Mesenchymal stem cell (in vitro differentiated cells and primary cell): ENCODE measurements at regions not wholly inside any gene's neighbourhood (a gene's known extent, or its start where the extent isn't known, plus 50 kb on each side); places are given as distances from the start of the nearest gene placed in this dataset.

Experiments used
- DNase-seq: peaks from one replicate; pipeline ENCODE4 v3.0.0-alpha.2; 2013
- H2AFZ ChIP-seq: one replicate; pipeline ENCODE4 v1.6.1; 2013; ENCODE audit warnings: low read depth, mild to moderate bottlenecking, control low read depth, inconsistent platforms, low read length, moderate library complexity
- H2AK5ac ChIP-seq: 2 replicates; pipeline ENCODE4 v1.6.1; 2013; ENCODE audit warnings: low read length, moderate library complexity, mild to moderate bottlenecking, inconsistent platforms; ENCODE audit not compliant: severe bottlenecking
- H2BK120ac ChIP-seq: one replicate; pipeline ENCODE4 v1.6.1; 2013; ENCODE audit warnings: low read depth, mild to moderate bottlenecking, inconsistent platforms, low read length, moderate library complexity
- H2BK12ac ChIP-seq, 2 experiments: one replicate each; pipeline ENCODE4 v1.6.1; 2013; ENCODE audit warnings: inconsistent platforms in 2 of 2, low read length in 2 of 2, mild to moderate bottlenecking in 2 of 2, moderate library complexity in 2 of 2, control low read depth in 1 of 2
- H2BK15ac ChIP-seq: one replicate; pipeline ENCODE4 v1.6.1; 2013; ENCODE audit warnings: mild to moderate bottlenecking, low read depth, inconsistent platforms; ENCODE audit not compliant: poor library complexity, severe bottlenecking
- H2BK5ac ChIP-seq: 2 replicates; pipeline ENCODE4 v1.6.1; 2013; ENCODE audit warnings: low read depth, mild to moderate bottlenecking, low read length, control low read depth, inconsistent platforms; ENCODE audit not compliant: poor library complexity, severe bottlenecking
- H3K14ac ChIP-seq, 2 experiments: one replicate each; pipeline ENCODE4 v1.6.1; 2013; ENCODE audit warnings: inconsistent platforms in 2 of 2, low read length in 2 of 2, control low read depth in 1 of 2, mild to moderate bottlenecking in 1 of 2, moderate library complexity in 1 of 2
- H3K18ac ChIP-seq, 2 experiments: one replicate each; pipeline ENCODE4 v1.6.1; 2013; ENCODE audit warnings: inconsistent platforms in 2 of 2, low read length in 2 of 2, control low read depth in 1 of 2, low read depth in 1 of 2, mild to moderate bottlenecking in 1 of 2
- H3K23ac ChIP-seq, 2 experiments: one replicate each; pipeline ENCODE4 v1.6.1; 2013; ENCODE audit warnings: inconsistent platforms in 2 of 2, low read length in 2 of 2, mild to moderate bottlenecking in 2 of 2, moderate library complexity in 2 of 2, control low read depth in 1 of 2
- H3K27ac ChIP-seq: 2 replicates; pipeline ENCODE4 v1.5.1; 2013; ENCODE audit warnings: mild to moderate bottlenecking, moderate library complexity, low read length, control low read depth, inconsistent platforms; ENCODE audit not compliant: poor library complexity, severe bottlenecking
- H3K27me3 ChIP-seq, 2 experiments: 2 replicates each; pipeline versions ENCODE4 v1.6.1 to v1.7.0; 2013; ENCODE audit warnings: low read length in 2 of 2, mild to moderate bottlenecking in 2 of 2, moderate library complexity in 2 of 2, control low read depth in 1 of 2, inconsistent platforms in 1 of 2; ENCODE audit not compliant: control insufficient read depth in 1 of 2, insufficient read depth in 1 of 2
- H3K36me3 ChIP-seq, 2 experiments: 2 replicates each; pipeline versions ENCODE4 v1.6.1 to v1.7.0; 2013; ENCODE audit warnings: low read length in 2 of 2, control low read depth in 1 of 2, inconsistent platforms in 1 of 2, low read depth in 1 of 2, mild to moderate bottlenecking in 1 of 2; ENCODE audit not compliant: insufficient read depth in 2 of 2, control insufficient read depth in 1 of 2
- H3K4ac ChIP-seq, 2 experiments: one replicate each; pipeline ENCODE4 v1.6.1; 2013; ENCODE audit warnings: inconsistent platforms in 2 of 2, low read length in 2 of 2, mild to moderate bottlenecking in 2 of 2, moderate library complexity in 2 of 2, control low read depth in 1 of 2, low read depth in 1 of 2
- H3K4me1 ChIP-seq: 2 replicates; pipeline ENCODE4 v1.6.1; 2013; ENCODE audit warnings: low read depth, low read length, control low read depth; ENCODE audit not compliant: control insufficient read depth, insufficient read depth
- H3K4me2 ChIP-seq: 2 replicates; pipeline ENCODE4 v1.6.1; 2013; ENCODE audit warnings: low read length, mild to moderate bottlenecking, inconsistent platforms; ENCODE audit not compliant: poor library complexity, severe bottlenecking
- H3K4me3 ChIP-seq, 2 experiments: 2 replicates each; pipeline versions ENCODE4 v1.5.1 to v1.7.0; 2013; ENCODE audit warnings: low read length in 2 of 2, mild to moderate bottlenecking in 2 of 2, control low read depth in 1 of 2, low read depth in 1 of 2; ENCODE audit not compliant: insufficient read depth in 1 of 2
- H3K79me1 ChIP-seq: replicated peaks from 2 replicates; pipeline ENCODE4 v1.6.1; 2013; ENCODE audit warnings: mild to moderate bottlenecking, control low read depth, low read length, inconsistent platforms; ENCODE audit not compliant: poor library complexity, severe bottlenecking
- H3K9ac ChIP-seq: 2 replicates; pipeline ENCODE4 v1.7.0; 2013; ENCODE audit warnings: mild to moderate bottlenecking, low read length, moderate library complexity
- H3K9me3 ChIP-seq: 2 replicates; pipeline ENCODE4 v1.7.0; 2013; ENCODE audit warnings: mild to moderate bottlenecking, low read length; ENCODE audit not compliant: control insufficient read depth
- H4K8ac ChIP-seq: one replicate; pipeline ENCODE4 v1.6.1; 2013; ENCODE audit warnings: inconsistent platforms, mild to moderate bottlenecking, low read length, moderate library complexity
- H4K91ac ChIP-seq: one replicate; pipeline ENCODE4 v1.6.1; 2013; ENCODE audit warnings: mild to moderate bottlenecking, low read length, inconsistent platforms
- WGBS: methylation state at CpG from one replicate; pipeline ENCODE4 v1.1.7; 2013; ENCODE audit warnings: mixed read lengths; 5-methylcytosine and 5-hydroxymethylcytosine counted together

- H4K91ac ChIP-seq: no peak overlapping the region
- H3K27me3 ChIP-seq: no peaks in the 10 kb centered on the region
- H3K27ac ChIP-seq: no peak overlapping the region
- H3K14ac ChIP-seq: no peak overlapping the region
- no peak overlapping the region for H3K9ac ChIP-seq
- no peaks in the 10 kb centered on the region for H3K79me1 ChIP-seq
- no peak overlapping the region for H3K4me2 ChIP-seq
- H2AFZ ChIP-seq: no peak overlapping the region
- no peak overlapping the region for H3K18ac ChIP-seq
- H3K4me3 ChIP-seq: no peak overlapping the region
- H3K4me1 ChIP-seq: no peaks in the 10 kb centered on the region
- H4K8ac ChIP-seq: no peak overlapping the region
- H2BK5ac ChIP-seq: no peak overlapping the region
- no peaks in the 10 kb centered on the region for H3K36me3 ChIP-seq
- no peak overlapping the region for H2AK5ac ChIP-seq
- no peaks in the 10 kb centered on the region for H3K9me3 ChIP-seq
- no peak for DNase-seq
- H2BK15ac ChIP-seq: no peak overlapping the region
- no peak overlapping the region for H2BK12ac ChIP-seq
- H2BK120ac ChIP-seq: no peak overlapping the region
- no peak overlapping the region for H3K4ac ChIP-seq
- H3K23ac ChIP-seq: no peak overlapping the region
Observed at GRCh38 chr2:35891528-35891927, 464.1 kb upstream of the CRIM1 start.

- Histone ChIP-seq H3K27ac (no peak overlapping the region), H2BK120ac (no peak overlapping the region), H4K8ac (no peak overlapping the region), H2BK15ac (no peak overlapping the region), H3K9ac (no peak overlapping the region), H3K14ac (no peak overlapping the region), H2AK5ac (no peak overlapping the region), H2BK5ac (no peak overlapping the region), H3K18ac (no peak overlapping the region), H3K4me1 (no peaks in the 10 kb centered on the region), H3K9me3 (no peaks in the 10 kb centered on the region), H3K4me3 (no peak overlapping the region), H2BK12ac (no peak overlapping the region), H2AFZ (no peak overlapping the region), H3K79me1 (no peaks in the 10 kb centered on the region), H3K4me2 (no peak overlapping the region), H3K4ac (no peak overlapping the region), H3K27me3 (no peaks in the 10 kb centered on the region), H3K36me3 (no peaks in the 10 kb centered on the region), H4K91ac (no peak overlapping the region), H3K23ac (no peak overlapping the region)
- WGBS: 95% methylated on average over 7 of the region's 7 CpGs
- DNase-seq: no peak
Observed at GRCh38 chr2:35887146-35887545, 468.4 kb upstream of the CRIM1 start.

DNA sequence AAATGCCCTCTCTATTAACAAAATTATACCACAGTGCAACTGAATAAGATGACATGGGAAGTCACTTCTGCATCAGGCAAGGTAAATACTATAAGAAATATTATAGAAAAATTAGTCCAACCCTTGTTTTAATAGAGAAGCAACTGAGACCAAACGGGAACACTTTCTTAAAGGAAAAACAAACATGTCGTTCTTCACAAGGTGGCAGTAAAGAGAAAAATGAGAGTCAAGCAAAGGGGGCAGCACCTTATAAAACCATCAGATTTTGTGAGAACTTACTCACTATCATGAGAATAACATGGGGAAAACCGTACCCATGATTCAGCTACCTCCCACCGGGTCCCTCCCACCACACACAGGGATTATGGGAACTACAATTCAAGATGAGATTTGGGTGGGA lies 481.7 kb upstream of the CRIM1 start:
- WGBS: 90% methylated on average over 3 of the region's 4 CpGs
- Histone ChIP-seq H2AK5ac (no peak overlapping the region), H3K79me1 (no peaks in the 10 kb centered on the region)

DNA sequence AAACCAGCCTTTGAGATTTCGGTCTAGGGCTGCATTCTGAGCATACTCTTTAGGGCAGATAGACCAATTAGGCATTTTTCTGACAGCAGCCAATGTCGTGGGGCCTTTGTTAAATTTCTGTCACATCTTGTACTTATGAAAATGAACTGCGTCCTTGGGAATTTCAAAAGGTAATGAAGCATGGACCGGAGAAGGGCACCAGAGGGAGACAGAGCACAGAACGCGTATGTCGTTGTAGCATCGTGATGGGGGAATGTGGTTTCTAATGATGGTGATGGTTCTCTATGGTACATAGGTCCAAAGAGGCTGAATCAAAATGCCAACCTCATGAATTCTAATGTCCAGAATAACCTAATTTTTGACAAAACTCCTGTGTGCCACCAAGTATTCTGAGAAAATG lies 483.9 kb upstream of the CRIM1 start:
- Histone ChIP-seq H2BK15ac (no peak overlapping the region), H3K9me3 (no peaks in the 10 kb centered on the region), H3K9ac (no peak overlapping the region), H2AFZ (no peak overlapping the region), H3K14ac (no peak overlapping the region), H3K18ac (no peak overlapping the region), H3K79me1 (no peaks in the 10 kb centered on the region), H3K27ac (no peak overlapping the region), H3K36me3 (no peaks in the 10 kb centered on the region), H3K4me2 (no peak overlapping the region), H2BK12ac (no peak overlapping the region), H3K27me3 (no peaks in the 10 kb centered on the region), H3K4me3 (no peak overlapping the region), H3K4ac (no peak overlapping the region), H4K8ac (no peak overlapping the region), H3K4me1 (no peaks in the 10 kb centered on the region), H2BK5ac (no peak overlapping the region), H2BK120ac (no peak overlapping the region), H3K23ac (no peak overlapping the region), H4K91ac (no peak overlapping the region), H2AK5ac (no peak overlapping the region)
- no peak for DNase-seq
- WGBS: 86% methylated on average over 7 of the region's 8 CpGs

More for the DNA sequence above, 481.7 kb upstream of the CRIM1 start:
- H3K4ac ChIP-seq: no peak overlapping the region
- H4K91ac ChIP-seq: no peak overlapping the region
- DNase-seq: no peak
- no peaks in the 10 kb centered on the region for H3K36me3 ChIP-seq
- H2BK120ac ChIP-seq: no peak overlapping the region
- no peak overlapping the region for H3K18ac ChIP-seq
- no peak overlapping the region for H2AFZ ChIP-seq
- no peak overlapping the region for H3K9ac ChIP-seq
- H3K27ac ChIP-seq: no peak overlapping the region
- H4K8ac ChIP-seq: no peak overlapping the region
- H3K9me3 ChIP-seq: no peaks in the 10 kb centered on the region
- no peaks in the 10 kb centered on the region for H3K4me1 ChIP-seq
- no peaks in the 10 kb centered on the region for H3K27me3 ChIP-seq
- no peak overlapping the region for H3K14ac ChIP-seq
- H3K23ac ChIP-seq: no peak overlapping the region
- no peak overlapping the region for H2BK12ac ChIP-seq
- no peak overlapping the region for H3K4me3 ChIP-seq
- no peak overlapping the region for H2BK15ac ChIP-seq
- no peak overlapping the region for H3K4me2 ChIP-seq
- no peak overlapping the region for H2BK5ac ChIP-seq
